ENCODE measurements at regions not wholly inside any gene's neighbourhood (a gene's known extent, or its start where the extent isn't known, plus 50 kb on each side); places are given as distances from the start of the nearest gene placed in this dataset.

GRCh38 chr14:22202313-22202712, 386.7 kb downstream of the DAD1 start:
- TF ChIP-seq POLR2A (IDR thresholded peaks at IDR 0.05) (no peak), CTCF (IDR thresholded peaks at IDR 0.05 in 4 of 5, conservative IDR thresholded peaks at IDR 0.05 in 1 of 5) (no peak)
